Progenitor cell of endocrine pancreas (in vitro differentiated cells): ENCODE measurements at regions not wholly inside any gene's neighbourhood (a gene's known extent, or its start where the extent isn't known, plus 50 kb on each side); places are given as distances from the start of the nearest gene placed in this dataset.
A peak's percentile ranks its signal among the peaks of the same experiment; 100 is the strongest.

ENCODE experiments used
- DNase-seq: peaks from one replicate; pipeline ENCODE4 v3.0.0; 2021; ENCODE audit warnings: low spot score; ENCODE audit not compliant: unreplicated experiment
- H3K27ac Mint-ChIP-seq: 2 replicates; pipeline ENCODE4 v1.8.0; 2021; ENCODE audit warnings: mild to moderate bottlenecking, moderate library complexity, mixed read lengths
- H3K27me3 Mint-ChIP-seq: 2 replicates; pipeline ENCODE4 v1.8.0; 2021; ENCODE audit warnings: mixed read lengths
- H3K36me3 Mint-ChIP-seq: 2 replicates; pipeline ENCODE4 v1.8.0; 2022; ENCODE audit warnings: mixed read lengths; ENCODE audit not compliant: insufficient read depth
- H3K4me1 Mint-ChIP-seq: 2 replicates; pipeline ENCODE4 v1.8.0; 2021; ENCODE audit warnings: low read depth, mixed read lengths
- H3K4me3 Mint-ChIP-seq: 2 replicates; pipeline ENCODE4 v1.8.0; 2021; ENCODE audit warnings: low read depth, mild to moderate bottlenecking, moderate library complexity, mixed read lengths
- H3K9me3 Mint-ChIP-seq: 2 replicates; pipeline ENCODE4 v1.8.0; 2021; ENCODE audit warnings: low read depth, mixed read lengths
- CTCF ChIP-seq: fragments of 200-600 bp; sonication (generic); IDR thresholded peaks from one replicate; pipeline ENCODE4 v1.5.0; 2021; ENCODE audit warnings: antibody characterized with exemption, mild to moderate bottlenecking; ENCODE audit not compliant: unreplicated experiment

DNA sequence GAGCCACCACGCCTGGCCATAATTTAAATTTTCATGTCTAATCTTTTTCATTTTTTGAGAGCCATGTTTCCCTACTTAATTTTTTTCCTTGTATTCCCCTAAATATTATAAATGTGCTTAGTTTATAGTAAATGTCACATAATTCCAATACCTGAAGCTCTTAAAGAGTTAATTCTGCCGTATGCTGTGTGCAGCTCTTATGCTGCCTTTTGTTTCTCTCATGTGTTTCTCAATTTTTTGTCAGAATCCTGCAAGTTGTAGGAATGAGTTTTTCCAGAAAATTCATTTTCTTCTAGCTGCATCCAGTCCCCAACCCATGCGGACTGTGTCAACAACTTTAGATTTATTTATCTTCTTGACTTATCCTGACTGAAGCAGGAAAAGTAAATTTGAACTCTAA lies 90.9 kb upstream of the ROBO2 start:
- peaks cover 8% of the 10 kb centered on the region for H3K36me3 Mint-ChIP-seq
- no peak for TF ChIP-seq CTCF
- H3K27me3 Mint-ChIP-seq = no peaks in the 10 kb centered on the region
- DNase-seq = no peak
- H3K4me1 Mint-ChIP-seq = peaks cover 23% of the 10 kb centered on the region
- H3K4me3 Mint-ChIP-seq = no peak overlapping the region
- peak overlapping the region; percentile 50 for H3K27ac Mint-ChIP-seq
- peaks cover 21% of the 10 kb centered on the region for H3K9me3 Mint-ChIP-seq

- no peaks in the 10 kb centered on the region for H3K27me3 Mint-ChIP-seq
- DNase-seq = no peak
- TF ChIP-seq CTCF = no peak
- H3K4me3 Mint-ChIP-seq = peak overlapping the region; percentile 1
- peaks cover 20% of the 10 kb centered on the region for H3K9me3 Mint-ChIP-seq
- H3K36me3 Mint-ChIP-seq = peaks cover 7% of the 10 kb centered on the region
- peaks cover 27% of the 10 kb centered on the region for H3K4me1 Mint-ChIP-seq
- H3K27ac Mint-ChIP-seq = peak overlapping the region; percentile 50
Observed at GRCh38 chr3:76949462-76949861, 90.4 kb upstream of the ROBO2 start.

DNA sequence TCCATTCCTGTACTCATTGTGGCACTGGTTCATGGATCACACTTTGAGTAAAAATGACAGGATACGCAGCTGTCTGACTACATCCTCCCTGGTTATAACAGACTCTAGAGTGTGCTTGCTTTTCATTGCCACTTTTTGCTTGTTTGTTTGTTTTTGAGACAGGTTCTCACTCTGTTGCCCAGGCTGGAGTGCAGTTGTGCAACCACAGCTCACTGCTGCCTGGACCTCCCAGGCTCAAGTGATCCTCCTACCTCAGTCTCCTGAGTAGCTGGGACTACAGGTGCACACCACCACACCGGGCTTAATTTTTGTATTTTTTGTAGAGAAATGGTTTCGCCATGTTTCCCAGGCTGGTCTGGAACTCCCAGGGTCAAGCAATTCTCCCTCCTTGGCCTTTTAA lies 89.3 kb upstream of the ROBO2 start:
- peak overlapping the region; percentile 9 for H3K27ac Mint-ChIP-seq
- DNase-seq = no peak
- H3K4me1 Mint-ChIP-seq = peaks cover 26% of the 10 kb centered on the region
- H3K9me3 Mint-ChIP-seq = peaks cover 16% of the 10 kb centered on the region
- peaks cover 3% of the 10 kb centered on the region for H3K36me3 Mint-ChIP-seq
- TF ChIP-seq CTCF = no peak
- H3K4me3 Mint-ChIP-seq = no peak overlapping the region
- H3K27me3 Mint-ChIP-seq = no peaks in the 10 kb centered on the region

- H3K27ac Mint-ChIP-seq = no peak overlapping the region
- H3K4me3 Mint-ChIP-seq = no peak overlapping the region
- DNase-seq = no peak
- H3K4me1 Mint-ChIP-seq = peaks cover 37% of the 10 kb centered on the region
- peaks cover 2% of the 10 kb centered on the region for H3K36me3 Mint-ChIP-seq
- no peak for TF ChIP-seq CTCF
- no peaks in the 10 kb centered on the region for H3K27me3 Mint-ChIP-seq
- no peaks in the 10 kb centered on the region for H3K9me3 Mint-ChIP-seq
Observed at GRCh38 chr3:76954412-76954811, 85.5 kb upstream of the ROBO2 start.

GRCh38 chr3:76958274-76958673 lies 81.6 kb upstream of the ROBO2 start:
- Mint-ChIP-seq H3K9me3 (no peaks in the 10 kb centered on the region), H3K4me3 (no peak overlapping the region), H3K27ac (no peak overlapping the region), H3K4me1 (peaks cover 41% of the 10 kb centered on the region), H3K27me3 (no peaks in the 10 kb centered on the region), H3K36me3 (peaks cover 2% of the 10 kb centered on the region)
- no peak for DNase-seq
- no peak for TF ChIP-seq CTCF
